HG02798 (cell line): ENCODE measurements at regions not wholly inside any gene's neighbourhood (a gene's known extent, or its start where the extent isn't known, plus 50 kb on each side); places are given as distances from the start of the nearest gene placed in this dataset.
"Not testable (repeated sequence)": the region's sequence is repeated elsewhere in the genome, so short reads cannot be mapped to it uniquely, and the experiment has no call there.

ENCODE experiments used
- ATAC-seq: cut with Tn5 transposase; IDR thresholded peaks from one replicate; pipeline ENCODE4 v1.9.1; 2021; ENCODE audit warnings: mild to moderate bottlenecking; ENCODE audit not compliant: unreplicated experiment, poor library complexity

DNA sequence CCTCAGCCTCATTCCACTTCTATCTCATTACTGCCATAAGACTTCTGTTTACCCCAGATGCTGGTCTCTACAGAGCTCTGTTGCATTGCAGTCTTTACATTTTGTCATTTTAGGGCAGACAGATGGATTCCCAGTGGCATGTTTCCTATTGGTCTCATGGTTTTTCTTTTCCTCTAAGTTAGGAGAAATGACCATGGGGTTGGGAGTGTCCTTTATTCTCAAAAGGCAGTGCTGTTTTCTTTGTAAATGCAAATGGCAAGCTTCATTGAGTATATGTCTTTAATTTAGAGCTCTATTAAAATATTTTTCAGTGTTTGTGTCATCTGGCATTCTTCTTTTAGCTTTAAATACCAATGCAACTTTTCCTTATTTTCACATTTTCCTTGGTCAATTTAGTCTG is 57.0 kb downstream of the MSTN start:
- no peak for ATAC-seq

DNA sequence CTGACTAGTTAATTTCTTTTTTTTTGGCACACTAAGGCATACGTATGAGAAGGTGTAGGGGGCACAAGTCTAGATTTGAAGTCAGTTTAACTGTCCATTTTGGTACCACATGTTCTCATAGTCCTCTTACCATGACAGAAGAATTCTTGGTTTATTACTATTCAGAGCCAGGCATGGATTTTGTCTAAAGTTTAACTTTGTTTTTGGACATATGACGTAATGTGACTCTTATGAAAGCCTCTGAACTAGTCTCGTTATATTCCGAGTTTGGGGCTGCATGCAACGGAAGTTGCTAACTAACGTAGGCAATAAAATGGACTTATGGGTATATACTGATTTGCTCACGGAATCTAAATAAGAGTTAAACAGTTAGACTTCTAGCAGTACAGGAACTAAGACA is 62.9 kb downstream of the MSTN start:
- ATAC-seq: no peak

- not testable (repeated sequence) for ATAC-seq
Observed at GRCh38 chr2:189998665-189999064, 63.9 kb downstream of the MSTN start.

- ATAC-seq: no peak
Observed at GRCh38 chr2:189997016-189997415, 65.5 kb downstream of the MSTN start.

DNA sequence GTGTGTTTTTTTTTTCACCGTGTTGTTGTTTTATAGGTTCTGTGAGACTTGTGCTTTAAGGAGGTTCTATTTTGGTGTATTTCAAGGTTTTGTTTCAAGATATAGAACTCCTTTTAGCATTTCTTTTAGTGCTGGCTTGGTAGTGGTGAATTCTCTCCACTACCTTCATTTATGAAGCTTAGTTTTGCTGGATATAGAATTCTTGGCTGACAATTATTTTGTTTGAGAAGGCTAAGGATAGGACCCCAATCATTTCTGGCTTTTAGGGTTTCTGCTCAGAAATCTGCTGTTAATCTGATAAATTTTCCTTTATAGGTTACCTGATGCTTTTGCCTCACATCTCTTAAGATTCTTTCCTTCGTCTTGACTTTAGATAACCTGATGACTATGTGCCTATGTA is 66.8 kb downstream of the MSTN start:
- ATAC-seq: no peak

DNA sequence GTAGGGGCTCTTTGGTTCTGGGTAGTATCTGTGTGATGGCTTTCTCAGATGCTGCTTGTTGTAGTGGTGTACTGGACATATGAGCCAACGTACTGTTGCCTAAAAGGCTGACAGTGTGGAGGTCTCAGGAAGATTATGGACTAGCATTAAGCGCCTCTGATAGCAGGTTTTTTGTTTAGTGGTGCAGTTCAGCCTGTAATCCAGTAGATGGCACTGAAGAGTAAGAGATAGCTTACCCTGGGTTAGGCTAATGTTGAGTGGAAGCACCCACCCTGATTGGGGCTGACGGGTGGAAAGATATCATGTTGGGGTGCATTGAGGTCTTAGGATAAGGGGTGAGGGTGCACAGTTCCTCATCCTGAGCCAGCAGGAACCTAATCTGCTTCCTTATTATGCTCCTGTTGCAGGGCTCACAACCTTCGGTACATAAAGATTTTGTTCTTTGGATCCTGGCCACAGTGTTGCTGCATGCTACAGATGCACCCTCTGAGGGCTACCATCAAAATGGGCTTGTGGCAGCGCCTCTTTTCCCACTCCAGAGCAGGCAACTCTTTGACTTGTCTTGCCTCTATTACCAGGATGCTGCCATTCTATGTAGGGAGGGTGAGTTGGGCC is 79.6 kb downstream of the MSTN start:
- ATAC-seq: no peak

GRCh38 chr2:189982087-189982486 is 80.4 kb downstream of the MSTN start:
- ATAC-seq: no peak

GRCh38 chr2:189976488-189976887 is 86.0 kb downstream of the MSTN start:
- not testable (repeated sequence) for ATAC-seq

GRCh38 chr2:189960346-189960745 is 102.2 kb downstream of the MSTN start:
- no peak for ATAC-seq

- no peak for ATAC-seq
Observed at GRCh38 chr2:189959450-189959849, 103.1 kb downstream of the MSTN start.

- peak; percentile 60 for ATAC-seq
Observed at GRCh38 chr2:189954989-189955388, 107.5 kb downstream of the MSTN start.

DNA sequence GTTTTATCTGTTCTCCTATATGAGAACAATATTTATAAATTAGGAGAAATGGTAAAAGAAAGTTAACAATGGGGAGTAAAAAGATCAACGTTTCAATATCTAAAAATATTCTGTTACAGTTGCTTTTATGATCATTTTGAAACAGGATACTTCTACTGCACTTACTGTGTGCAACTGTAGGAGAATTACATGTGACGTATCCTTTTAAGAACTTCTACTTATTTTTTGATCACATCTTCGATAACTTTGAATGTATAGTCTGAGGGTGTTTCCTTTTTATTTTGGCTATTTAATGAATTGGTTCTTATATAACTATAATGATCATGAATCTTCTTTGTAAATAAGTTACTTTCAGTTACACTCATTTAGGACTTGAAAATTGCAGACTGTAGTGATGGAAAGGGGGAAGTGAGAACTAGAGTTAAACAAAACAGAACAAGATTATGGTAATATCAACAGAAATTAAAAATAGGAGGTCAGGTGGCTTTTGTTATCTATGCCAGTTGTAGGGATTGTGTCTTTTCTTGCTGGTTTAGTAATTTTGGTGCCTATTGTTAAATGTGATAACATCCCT is 109.9 kb downstream of the MSTN start:
- ATAC-seq: peak; percentile 91

DNA sequence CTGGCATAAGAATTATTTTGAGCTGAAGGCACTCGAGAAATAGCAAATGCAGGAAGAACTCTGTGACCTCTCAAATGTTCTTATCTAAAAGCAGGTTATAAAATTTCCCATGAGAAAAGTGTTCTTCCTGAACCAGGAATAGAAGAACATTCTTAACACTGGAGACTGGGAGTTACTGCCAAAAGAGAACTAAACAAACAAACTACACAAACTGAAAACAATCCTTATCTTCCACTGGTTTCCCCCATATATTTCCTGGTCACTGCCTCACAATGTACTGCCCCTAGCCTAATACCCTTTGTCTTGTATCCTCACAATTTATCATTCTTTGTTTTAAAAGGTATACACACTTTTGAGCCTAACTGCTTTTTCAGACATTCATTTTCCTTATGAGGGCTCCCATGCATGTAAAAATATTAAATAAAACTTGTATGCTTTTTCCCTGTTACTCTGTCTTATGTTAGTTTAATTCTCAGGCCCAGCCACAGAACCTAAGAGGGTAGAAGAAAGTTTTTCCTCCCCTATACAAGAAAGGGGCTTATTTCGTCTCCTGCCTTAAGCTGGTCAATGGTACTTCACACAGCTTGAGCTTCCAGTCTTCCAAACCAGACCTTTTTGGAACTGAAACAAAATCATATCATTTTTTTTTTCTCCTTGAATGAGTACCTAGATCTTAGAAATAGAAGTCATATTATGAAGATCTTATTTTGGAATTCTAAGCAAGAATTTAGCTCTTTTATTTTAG is 110.6 kb downstream of the MSTN start:
- ATAC-seq: peak; percentile 14

GRCh38 chr2:189943009-189943408 is 119.5 kb downstream of the MSTN start:
- ATAC-seq: no peak

- ATAC-seq: no peak
Observed at GRCh38 chr2:189940913-189941312, 121.6 kb downstream of the MSTN start.

GRCh38 chr2:189937691-189938090 is 124.8 kb downstream of the MSTN start:
- no peak for ATAC-seq

- ATAC-seq: no peak
Observed at GRCh38 chr2:189933911-189934399, 128.6 kb downstream of the MSTN start.

DNA sequence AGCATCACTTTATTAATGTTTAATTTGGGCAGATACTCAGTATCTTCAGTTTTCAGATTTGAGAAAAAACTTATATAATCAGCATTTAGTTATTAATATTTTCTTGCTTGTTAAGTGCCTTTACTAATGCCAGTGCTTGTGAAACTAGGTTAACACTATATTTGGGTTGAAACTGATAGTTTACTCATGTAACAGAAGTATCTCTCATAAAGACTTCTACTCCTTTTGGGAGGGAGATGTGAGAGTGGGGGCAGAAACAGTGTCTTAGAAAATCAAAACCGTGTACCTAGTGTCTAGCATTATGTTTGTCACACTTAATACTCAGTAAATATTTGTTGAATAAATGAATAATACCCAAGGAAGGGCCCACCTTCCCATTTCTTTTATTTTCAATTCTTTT is 129.5 kb downstream of the MSTN start:
- ATAC-seq: peak; percentile 96

GRCh38 chr2:189927823-189928222 is 134.7 kb downstream of the MSTN start:
- no peak for ATAC-seq
